ENCODE measurements at regions not wholly inside any gene's neighbourhood (a gene's known extent, or its start where the extent isn't known, plus 50 kb on each side); places are given as distances from the start of the nearest gene placed in this dataset.

- DNase-seq (peak in 1 of 2 donors; percentile 44), ATAC-seq (peak in 1 of 4 donors; percentile 27)
- 43 to 53% (median 48%) methylated on average over 10 of the region's 10 CpGs for WGBS, 3 donors
Measured at GRCh38 chr10:78911533-78912340, 157.0 kb upstream of the ZMIZ1 start.

GRCh38 chr10:78912361-78913218 is 156.2 kb upstream of the ZMIZ1 start:
- no peaks in the 10 kb centered on the region for H3K36me3 ChIP-seq (ENCODE audit: insufficient read depth in 1 of 2, low read depth in 1 of 2)
- WGBS, 3 donors, result 78 to 90% (median 88%) methylated on average over 11 of the region's 11 CpGs
- DNase-seq, result peak in 1 of 2 donors; percentile 24
- no peak for TF ChIP-seq CTCF (IDR thresholded peaks at IDR 0.05)
- no peaks in the 10 kb centered on the region for H3K27me3 ChIP-seq (ENCODE audit: insufficient read depth in 3 of 3, low read length in 2 of 3)
- peaks cover 5% of the 10 kb centered on the region for H3K4me1 ChIP-seq
- no peak for ATAC-seq
- no peak overlapping the region for H3K4me3 ChIP-seq
- intact Hi-C loops (cut with DNase I), result no loop called here
- no peaks in the 10 kb centered on the region for H3K9me3 ChIP-seq
- H3K27ac ChIP-seq, result no peak overlapping the region

More at GRCh38 chr10:78911533-78912340, 157.0 kb upstream of the ZMIZ1 start:
- intact Hi-C loops (cut with DNase I), result no loop called here
- no peaks in the 10 kb centered on the region for H3K9me3 ChIP-seq
- no peaks in the 10 kb centered on the region for H3K36me3 ChIP-seq (ENCODE audit: insufficient read depth in 1 of 2, low read depth in 1 of 2)
- H3K27me3 ChIP-seq (ENCODE audit: insufficient read depth in 3 of 3, low read length in 2 of 3), result no peaks in the 10 kb centered on the region
- H3K27ac ChIP-seq, result no peak overlapping the region
- no peak for TF ChIP-seq CTCF (IDR thresholded peaks at IDR 0.05)
- H3K4me1 ChIP-seq, result peaks cover 5% of the 10 kb centered on the region
- no peak overlapping the region for H3K4me3 ChIP-seq

- Histone ChIP-seq H3K27me3 (ENCODE audit: insufficient read depth in 3 of 3, low read length in 2 of 3) (no peaks in the 10 kb centered on the region), H3K9me3 (no peaks in the 10 kb centered on the region), H3K27ac (no peak overlapping the region), H3K4me3 (no peak overlapping the region), H3K36me3 (ENCODE audit: insufficient read depth in 1 of 2, low read depth in 1 of 2) (no peaks in the 10 kb centered on the region), H3K4me1 (peaks cover 5% of the 10 kb centered on the region)
- ATAC-seq (peak in 1 of 4 donors; percentile 12), DNase-seq (peak in 1 of 2 donors; percentile 42)
- 66 to 70% (median 68%) methylated on average over 27 to 28 of the region's 28 CpGs for WGBS, 3 donors
- intact Hi-C loops (cut with DNase I), result no loop called here
- no peak for TF ChIP-seq CTCF (IDR thresholded peaks at IDR 0.05)
Measured at GRCh38 chr10:78913219-78914059, 155.3 kb upstream of the ZMIZ1 start.

GRCh38 chr10:78914060-78914378 is 154.7 kb upstream of the ZMIZ1 start:
- no peak for TF ChIP-seq CTCF (IDR thresholded peaks at IDR 0.05)

More at GRCh38 chr10:78914060-78914378, 154.7 kb upstream of the ZMIZ1 start:
- no peaks in the 10 kb centered on the region for H3K36me3 ChIP-seq (ENCODE audit: insufficient read depth in 1 of 2, low read depth in 1 of 2)
- H3K4me3 ChIP-seq, result no peak overlapping the region
- peaks cover 5% of the 10 kb centered on the region for H3K4me1 ChIP-seq
- H3K27me3 ChIP-seq (ENCODE audit: insufficient read depth in 3 of 3, low read length in 2 of 3), result no peaks in the 10 kb centered on the region
- H3K9me3 ChIP-seq, result no peaks in the 10 kb centered on the region
- intact Hi-C loops (cut with DNase I), result no loop called here
- WGBS, 3 donors, result 74 to 84% (median 78%) methylated on average over 10 of the region's 10 CpGs
- no peak for ATAC-seq
- H3K27ac ChIP-seq, result no peak overlapping the region
- DNase-seq, result no peak
